ENCODE measurements at regions not wholly inside any gene's neighbourhood (a gene's known extent, or its start where the extent isn't known, plus 50 kb on each side); places are given as distances from the start of the nearest gene placed in this dataset.
A peak's percentile ranks its signal among the peaks of the same experiment; 100 is the strongest.
"Not testable (repeated sequence)": the region's sequence is repeated elsewhere in the genome, so short reads cannot be mapped to it uniquely, and the experiment has no call there.

DNA sequence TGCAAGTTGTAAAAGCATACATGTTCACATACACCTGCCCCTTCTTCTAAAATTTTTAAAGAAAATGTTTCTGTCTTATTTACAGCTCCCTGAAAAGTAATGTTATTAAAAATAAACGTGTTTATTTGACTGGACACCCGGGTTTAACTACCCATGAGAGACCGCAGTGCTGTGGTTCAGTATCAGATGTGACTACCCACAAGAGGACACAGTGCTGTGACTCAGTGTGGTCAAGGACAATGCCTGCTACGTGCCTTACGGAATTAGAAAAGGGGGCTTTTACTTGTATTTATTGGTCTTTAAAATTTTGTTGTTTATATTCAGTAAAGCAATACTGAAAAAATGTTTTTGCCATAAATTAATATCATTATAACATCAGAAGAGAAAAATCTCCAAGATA, 641.4 kb downstream of the TRIML1 start:
- intact Hi-C loops (cut with DNase I): no loop called here
- H3K4me1 ChIP-seq: no peaks in the 10 kb centered on the region
- TF ChIP-seq POLR2A (IDR thresholded peaks at IDR 0.05; ENCODE audit: low read depth): no peak
- no peak for TF ChIP-seq POLR2AphosphoS5 (IDR thresholded peaks at IDR 0.05)
- TF ChIP-seq CTCF (IDR thresholded peaks at IDR 0.05): no peak
- no peak for TF ChIP-seq EP300 (IDR thresholded peaks at IDR 0.05)
- H3K9me3 ChIP-seq: no peaks in the 10 kb centered on the region
- no peaks in the 10 kb centered on the region for H3K27me3 ChIP-seq
- 94% methylated on average over 5 of the region's 5 CpGs for WGBS
- no peak overlapping the region for H3K4me3 ChIP-seq
- H3K27ac ChIP-seq (replicated peaks in 1 of 4): no peak overlapping the region
- no peak for DNase-seq (ENCODE audit: extremely low spot score)
- H3K36me3 ChIP-seq: no peaks in the 10 kb centered on the region

- Histone ChIP-seq H3K27ac (replicated peaks in 1 of 4) (no peak overlapping the region), H3K4me1 (no peaks in the 10 kb centered on the region), H3K27me3 (no peaks in the 10 kb centered on the region), H3K9me3 (no peaks in the 10 kb centered on the region), H3K4me3 (no peak overlapping the region), H3K36me3 (no peaks in the 10 kb centered on the region)
- TF ChIP-seq CTCF (IDR thresholded peaks at IDR 0.05): peak in 2 of 3 experiments; percentile 13 to 20
- no peak for TF ChIP-seq POLR2A (IDR thresholded peaks at IDR 0.05; ENCODE audit: low read depth)
- WGBS: 42% methylated on average over 3 of the region's 3 CpGs
- DNase-seq (ENCODE audit: extremely low spot score): no peak
- intact Hi-C loops (cut with DNase I): no loop called here
Observed at GRCh38 chr4:188781655-188782054, 642.4 kb downstream of the TRIML1 start.

DNA sequence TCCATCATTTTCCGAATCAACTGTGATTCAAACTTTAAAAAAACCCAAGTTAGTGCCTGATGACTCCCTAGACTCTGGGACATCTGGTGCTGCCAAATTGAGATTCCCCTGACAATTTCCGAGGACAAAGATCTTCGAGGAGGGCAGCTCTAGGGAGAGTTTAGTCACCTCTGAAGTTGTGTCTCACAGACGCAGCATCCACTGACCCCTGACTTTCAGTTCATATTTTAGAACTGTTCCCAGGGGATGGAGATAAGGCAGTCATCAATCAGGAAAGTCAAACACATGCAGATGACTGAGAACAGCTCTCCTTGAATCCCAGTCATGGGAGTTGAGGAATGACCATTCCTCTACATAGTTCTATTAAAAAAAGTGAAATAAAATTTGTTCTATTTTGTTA, 643.9 kb downstream of the TRIML1 start:
- intact Hi-C loops (cut with DNase I): no loop called here
- Histone ChIP-seq H3K9me3 (no peaks in the 10 kb centered on the region), H3K4me3 (no peak overlapping the region), H3K27me3 (no peaks in the 10 kb centered on the region), H3K27ac (replicated peaks in 1 of 4) (no peak overlapping the region), H3K36me3 (no peaks in the 10 kb centered on the region), H3K4me1 (no peaks in the 10 kb centered on the region)
- WGBS: 77% methylated on average over 4 of the region's 4 CpGs
- no peak for DNase-seq (ENCODE audit: extremely low spot score)
- TF ChIP-seq POLR2AphosphoS5 (IDR thresholded peaks at IDR 0.05): no peak
- no peak for TF ChIP-seq EP300 (IDR thresholded peaks at IDR 0.05)
- no peak for TF ChIP-seq POLR2A (IDR thresholded peaks at IDR 0.05; ENCODE audit: low read depth)
- no peak for TF ChIP-seq CTCF (IDR thresholded peaks at IDR 0.05)

- Histone ChIP-seq H3K4me3 (no peak overlapping the region), H3K27ac (replicated peaks in 1 of 4) (no peak overlapping the region), H3K27me3 (no peaks in the 10 kb centered on the region), H3K9me3 (no peaks in the 10 kb centered on the region), H3K36me3 (no peaks in the 10 kb centered on the region), H3K4me1 (no peaks in the 10 kb centered on the region)
- intact Hi-C loops (cut with DNase I): no loop called here
- TF ChIP-seq EP300 (IDR thresholded peaks at IDR 0.05): no peak
- no peak for TF ChIP-seq CTCF (IDR thresholded peaks at IDR 0.05)
- TF ChIP-seq POLR2AphosphoS5 (IDR thresholded peaks at IDR 0.05): no peak
- 71% methylated on average over 7 of the region's 7 CpGs for WGBS
- DNase-seq (ENCODE audit: extremely low spot score): no peak
Observed at GRCh38 chr4:188783606-188784160, 644.4 kb downstream of the TRIML1 start.

DNA sequence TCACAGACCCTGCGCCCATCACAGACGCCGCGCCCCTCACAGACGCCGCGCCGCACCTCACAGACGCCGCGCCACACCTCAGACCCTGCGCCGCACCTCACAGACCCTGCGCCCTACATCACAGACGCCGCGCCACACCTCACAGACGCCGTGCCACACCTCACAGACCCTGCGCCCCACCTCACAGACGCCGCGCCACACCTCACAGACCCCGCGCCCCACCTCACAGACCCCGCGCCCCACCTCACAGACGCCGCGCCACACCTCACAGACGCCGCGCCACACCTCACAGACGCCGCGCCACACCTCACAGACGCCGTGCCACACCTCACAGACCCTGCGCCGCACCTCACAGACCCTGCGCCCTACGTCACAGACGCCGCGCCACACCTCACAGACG, 657.4 kb downstream of the TRIML1 start:
- DNase-seq (ENCODE audit: extremely low spot score); H3K27me3 ChIP-seq; H3K4me1 ChIP-seq; H3K9me3 ChIP-seq; H3K36me3 ChIP-seq; H3K4me3 ChIP-seq; intact Hi-C loops (cut with DNase I); H3K27ac ChIP-seq (replicated peaks in 1 of 4): not testable (repeated sequence)
- WGBS: 97% methylated on average over 44 of the region's 46 CpGs

DNA sequence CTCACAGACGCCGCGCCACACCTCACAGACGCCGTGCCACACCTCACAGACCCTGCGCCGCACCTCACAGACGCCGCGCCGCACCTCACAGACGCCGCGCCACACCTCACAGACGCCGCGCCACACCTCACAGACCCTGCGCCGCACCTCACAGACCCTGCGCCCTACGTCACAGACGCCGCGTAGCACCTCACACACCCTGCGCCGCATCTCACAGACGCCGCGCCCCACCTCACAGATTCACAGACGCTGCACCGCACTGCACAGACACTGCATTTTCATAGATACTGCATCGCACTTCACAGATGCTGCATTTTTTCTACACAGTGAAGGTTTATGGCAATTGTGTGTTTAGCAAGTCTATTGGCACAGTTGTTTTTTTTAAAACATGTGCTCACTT, 657.8 kb downstream of the TRIML1 start:
- H3K27ac ChIP-seq (replicated peaks in 1 of 4); H3K36me3 ChIP-seq; H3K27me3 ChIP-seq; intact Hi-C loops (cut with DNase I); H3K4me3 ChIP-seq; DNase-seq (ENCODE audit: extremely low spot score); H3K9me3 ChIP-seq; H3K4me1 ChIP-seq: not testable (repeated sequence)
- WGBS: 94% methylated on average over 31 of the region's 32 CpGs
